ENCODE measurements at regions not wholly inside any gene's neighbourhood (a gene's known extent, or its start where the extent isn't known, plus 50 kb on each side); places are given as distances from the start of the nearest gene placed in this dataset.

GRCh38 chr4:128660361-128661215 lies 148.9 kb upstream of the JADE1 start:
- no peak overlapping the region for H3K4me3 Mint-ChIP-seq
- H3K36me3 Mint-ChIP-seq (ENCODE audit: low read depth), result no peaks in the 10 kb centered on the region
- H3K9me3 Mint-ChIP-seq, result no peaks in the 10 kb centered on the region
- DNase-seq, result no peak
- TF ChIP-seq, protein P1, sequence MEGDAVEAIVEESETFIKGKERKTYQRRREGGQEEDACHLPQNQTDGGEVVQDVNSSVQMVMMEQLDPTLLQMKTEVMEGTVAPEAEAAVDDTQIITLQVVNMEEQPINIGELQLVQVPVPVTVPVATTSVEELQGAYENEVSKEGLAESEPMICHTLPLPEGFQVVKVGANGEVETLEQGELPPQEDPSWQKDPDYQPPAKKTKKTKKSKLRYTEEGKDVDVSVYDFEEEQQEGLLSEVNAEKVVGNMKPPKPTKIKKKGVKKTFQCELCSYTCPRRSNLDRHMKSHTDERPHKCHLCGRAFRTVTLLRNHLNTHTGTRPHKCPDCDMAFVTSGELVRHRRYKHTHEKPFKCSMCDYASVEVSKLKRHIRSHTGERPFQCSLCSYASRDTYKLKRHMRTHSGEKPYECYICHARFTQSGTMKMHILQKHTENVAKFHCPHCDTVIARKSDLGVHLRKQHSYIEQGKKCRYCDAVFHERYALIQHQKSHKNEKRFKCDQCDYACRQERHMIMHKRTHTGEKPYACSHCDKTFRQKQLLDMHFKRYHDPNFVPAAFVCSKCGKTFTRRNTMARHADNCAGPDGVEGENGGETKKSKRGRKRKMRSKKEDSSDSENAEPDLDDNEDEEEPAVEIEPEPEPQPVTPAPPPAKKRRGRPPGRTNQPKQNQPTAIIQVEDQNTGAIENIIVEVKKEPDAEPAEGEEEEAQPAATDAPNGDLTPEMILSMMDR (IDR thresholded peaks at IDR 0.05), result no peak
- H3K4me1 Mint-ChIP-seq (ENCODE audit: low read depth), result peaks cover 7% of the 10 kb centered on the region; the same call in 1 of the 2 replicates
- H3K27ac Mint-ChIP-seq, result no peak overlapping the region; the same call in 1 of the 2 replicates
- H3K27me3 Mint-ChIP-seq (ENCODE audit: insufficient read depth), result peaks cover 6% of the 10 kb centered on the region

DNA sequence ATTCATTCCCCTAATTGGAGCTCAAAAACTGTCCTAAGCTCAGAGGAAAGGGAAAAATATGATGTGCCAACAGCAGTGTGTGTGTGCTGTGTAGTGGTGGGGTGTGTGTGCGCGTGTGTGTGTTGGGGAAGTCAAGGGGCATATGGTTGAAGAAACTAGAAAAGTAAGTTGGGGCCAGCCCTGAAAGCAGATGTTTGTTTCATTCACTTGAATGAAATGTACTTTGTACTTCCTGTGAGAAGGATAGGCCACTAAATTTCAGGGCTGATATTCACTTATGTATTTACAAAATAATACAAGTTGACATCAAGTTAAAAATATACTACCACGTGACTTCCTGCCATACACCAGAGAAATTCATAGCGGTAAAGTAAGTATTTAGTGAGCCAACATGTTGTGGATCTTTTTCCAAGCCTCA lies 151.3 kb upstream of the JADE1 start:
- H3K36me3 Mint-ChIP-seq (ENCODE audit: low read depth), result peaks cover 12% of the 10 kb centered on the region
- H3K4me3 Mint-ChIP-seq, result no peak overlapping the region
- peak; percentile 12 for DNase-seq
- TF ChIP-seq, protein P1 (IDR thresholded peaks at IDR 0.05), result no peak
- H3K27ac Mint-ChIP-seq, result no peak overlapping the region
- peaks cover 11% of the 10 kb centered on the region for H3K4me1 Mint-ChIP-seq (ENCODE audit: low read depth)
- H3K27me3 Mint-ChIP-seq (ENCODE audit: insufficient read depth), result peaks cover 11% of the 10 kb centered on the region
- H3K9me3 Mint-ChIP-seq, result peaks cover 17% of the 10 kb centered on the region

DNA sequence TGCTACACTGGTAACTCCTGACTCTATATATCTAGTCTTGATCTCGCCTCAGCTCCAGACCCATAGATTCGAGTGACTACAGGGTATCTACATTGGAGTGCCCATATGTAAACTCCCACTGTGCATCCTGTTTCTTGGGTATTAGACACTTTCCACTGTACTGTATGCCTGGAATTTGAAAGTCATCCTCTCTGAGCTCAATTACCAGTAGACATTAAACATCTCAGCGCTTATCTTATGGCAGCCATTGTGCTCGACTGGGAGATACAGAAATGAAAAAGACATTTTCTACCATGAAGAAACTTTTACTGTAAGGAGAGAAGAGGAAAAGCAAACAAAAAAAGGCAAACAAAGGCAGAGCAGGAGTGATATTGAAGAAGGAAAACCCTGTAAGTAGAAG lies 151.9 kb upstream of the JADE1 start:
- H3K4me3 Mint-ChIP-seq, result no peak overlapping the region
- TF ChIP-seq, protein P1 (IDR thresholded peaks at IDR 0.05), result no peak
- peaks cover 12% of the 10 kb centered on the region for H3K36me3 Mint-ChIP-seq (ENCODE audit: low read depth)
- H3K27me3 Mint-ChIP-seq (ENCODE audit: insufficient read depth), result peaks cover 11% of the 10 kb centered on the region
- peaks cover 17% of the 10 kb centered on the region for H3K9me3 Mint-ChIP-seq
- DNase-seq, result no peak
- no peak overlapping the region for H3K27ac Mint-ChIP-seq
- peaks cover 11% of the 10 kb centered on the region for H3K4me1 Mint-ChIP-seq (ENCODE audit: low read depth)

GRCh38 chr4:128654465-128654864 lies 155.0 kb upstream of the JADE1 start:
- peaks cover 6% of the 10 kb centered on the region for H3K27me3 Mint-ChIP-seq (ENCODE audit: insufficient read depth)
- TF ChIP-seq, protein P1 (IDR thresholded peaks at IDR 0.05), result no peak
- no peak overlapping the region for H3K4me3 Mint-ChIP-seq
- H3K36me3 Mint-ChIP-seq (ENCODE audit: low read depth), result peaks cover 12% of the 10 kb centered on the region
- peaks cover 17% of the 10 kb centered on the region for H3K9me3 Mint-ChIP-seq
- no peak overlapping the region for H3K27ac Mint-ChIP-seq
- no peak for DNase-seq
- peaks cover 13% of the 10 kb centered on the region for H3K4me1 Mint-ChIP-seq (ENCODE audit: low read depth)

DNA sequence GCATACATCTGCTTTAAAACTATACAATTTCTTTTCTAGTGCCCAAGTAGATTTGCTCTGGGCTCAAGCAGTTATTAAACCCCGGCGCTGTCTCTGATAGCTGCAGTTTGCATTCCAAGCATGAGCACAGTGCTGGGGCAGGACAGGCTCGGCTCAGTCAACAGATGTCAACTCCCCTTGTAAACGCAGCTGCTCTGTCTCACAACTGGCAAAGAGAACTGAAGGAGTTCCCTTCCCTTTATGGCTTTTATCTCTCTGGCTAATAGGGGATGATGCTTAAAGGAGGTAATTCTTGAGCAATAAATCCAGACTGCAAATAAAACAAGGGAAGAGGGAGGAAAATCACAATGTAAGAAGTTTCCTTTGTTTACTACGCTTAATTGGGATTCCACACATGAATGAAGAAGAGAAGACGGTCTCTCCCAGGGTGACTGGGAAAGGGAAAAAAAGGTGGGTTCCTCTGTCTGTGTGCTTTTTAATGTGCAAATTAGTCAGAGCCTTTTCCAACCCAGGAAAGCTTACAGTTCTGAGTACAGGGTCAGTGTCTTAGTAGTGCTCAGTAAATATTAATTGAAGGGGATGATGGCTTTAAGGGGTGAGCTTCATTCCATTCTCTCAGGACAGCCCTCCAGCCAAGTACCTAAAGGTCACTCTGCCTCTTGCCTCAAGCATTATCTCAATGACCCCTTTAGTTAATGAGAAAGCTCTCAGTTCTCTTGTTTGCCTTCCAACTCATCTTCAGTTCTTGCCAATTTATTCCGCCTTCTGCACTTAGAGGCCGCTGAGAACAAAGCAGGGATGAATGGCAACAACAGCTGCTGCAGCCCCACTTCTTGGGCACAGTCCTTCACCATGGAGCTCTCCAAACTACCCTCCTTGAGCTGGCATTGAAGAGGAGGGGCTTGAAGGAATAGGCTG lies 155.7 kb upstream of the JADE1 start:
- no peak for DNase-seq
- Mint-ChIP-seq H3K9me3 (peaks cover 17% of the 10 kb centered on the region), H3K4me3 (no peak overlapping the region), H3K27ac (no peak overlapping the region), H3K4me1 (ENCODE audit: low read depth) (peaks cover 18% of the 10 kb centered on the region), H3K36me3 (ENCODE audit: low read depth) (peaks cover 12% of the 10 kb centered on the region), H3K27me3 (ENCODE audit: insufficient read depth) (peaks cover 6% of the 10 kb centered on the region)
- TF ChIP-seq, protein P1 (IDR thresholded peaks at IDR 0.05), result no peak

All from HFFc6 (cell line).